ENCODE measurements at regions not wholly inside any gene's neighbourhood (a gene's known extent, or its start where the extent isn't known, plus 50 kb on each side); places are given as distances from the start of the nearest gene placed in this dataset.

- no peak overlapping the region for H2BK12ac ChIP-seq (ENCODE audit: insufficient read length, low read depth, low read length)
- no peak for TF ChIP-seq CTCF (conservative IDR thresholded peaks at IDR 0.05)
- no peaks in the 10 kb centered on the region for H3K79me2 ChIP-seq (ENCODE audit: insufficient read depth, low read length)
- no peak overlapping the region for H2BK15ac ChIP-seq (ENCODE audit: low read depth, low read length)
- no peaks in the 10 kb centered on the region; the same call in 1 of the 2 replicates for H3K4me1 ChIP-seq (ENCODE audit: insufficient read depth, low read length)
- no peaks in the 10 kb centered on the region for H3K9me3 ChIP-seq (ENCODE audit: control insufficient read depth, low read depth, low read length)
- no peak overlapping the region for H3K56ac ChIP-seq (ENCODE audit: insufficient read length, low read depth, low read length)
- no peak overlapping the region for H3K9ac ChIP-seq (ENCODE audit: extremely low read depth, insufficient read length, low read length)
- no peaks in the 10 kb centered on the region for H3K36me3 Mint-ChIP-seq (ENCODE audit: insufficient read depth in 1 of 3, low read depth in 3 of 3)
- H3K18ac ChIP-seq (ENCODE audit: insufficient read length, low read depth, low read length), result no peak overlapping the region
- H3K79me1 ChIP-seq (ENCODE audit: insufficient read depth, low read depth, low read length, poor library complexity, severe bottlenecking), result no peaks in the 10 kb centered on the region
- no peak overlapping the region for H2AK5ac ChIP-seq (ENCODE audit: insufficient read length, low read length)
- no peaks in the 10 kb centered on the region for H3K27me3 ChIP-seq (ENCODE audit: insufficient read depth, low read length)
- H3K23me2 ChIP-seq (ENCODE audit: insufficient read length, low read depth, low read length, poor library complexity, severe bottlenecking), result no peaks in the 10 kb centered on the region
- no peak overlapping the region for H3K4me3 Mint-ChIP-seq
- no peak overlapping the region for H3K27ac ChIP-seq (ENCODE audit: insufficient read length, low read depth, low read length)
- DNase-seq, result no peak
- no peak overlapping the region for H2AFZ ChIP-seq (ENCODE audit: low read length)
- no peak overlapping the region for H2BK5ac ChIP-seq (ENCODE audit: insufficient read length, low read length)
- no peaks in the 10 kb centered on the region for H3K27me3 Mint-ChIP-seq (ENCODE audit: low read depth)
- no peak overlapping the region for H3T11ph ChIP-seq (ENCODE audit: low read length)
- no peak overlapping the region for H2BK20ac ChIP-seq (ENCODE audit: low read depth, low read length, poor library complexity, severe bottlenecking)
- H4K5ac ChIP-seq (ENCODE audit: insufficient read length, low read depth, low read length), result no peak overlapping the region
- H3K4ac ChIP-seq (ENCODE audit: low read depth, low read length), result no peak overlapping the region
- H2BK120ac ChIP-seq (ENCODE audit: low read depth, low read length, poor library complexity, severe bottlenecking), result no peak overlapping the region
- no peak overlapping the region for H3K14ac ChIP-seq (ENCODE audit: insufficient read depth, low read length)
- H4K91ac ChIP-seq (ENCODE audit: insufficient read length, low read depth, low read length), result no peak overlapping the region
- no peak overlapping the region for H4K8ac ChIP-seq (replicated peaks; ENCODE audit: insufficient read length, low read depth, low read length)
- no peak overlapping the region; a peak in 1 of 7 replicates for H3K27ac Mint-ChIP-seq
- no peak overlapping the region for H3K4me2 ChIP-seq (ENCODE audit: insufficient read depth, insufficient read length, low read length)
- H3K9me3 Mint-ChIP-seq, result no peaks in the 10 kb centered on the region
- H4K20me1 ChIP-seq (ENCODE audit: control insufficient read depth, insufficient read depth, insufficient read length), result no peaks in the 10 kb centered on the region
- no peak overlapping the region for H3K23ac ChIP-seq (ENCODE audit: insufficient read length, low read depth, low read length)
- H3K4me1 Mint-ChIP-seq, result peaks cover 5 to 10% of the 10 kb centered on the region in 2 experiments
- no CpG with 5 or more reads among the region's 2 CpGs for WGBS (ENCODE audit: extremely low coverage, insufficient read length, low lambda C conversion rate)
Observed at GRCh38 chr6:119590066-119590465, 240.5 kb upstream of the MAN1A1 start.

Measured in H9 (cell line).